GM21423 (cell line): ENCODE measurements at regions not wholly inside any gene's neighbourhood (a gene's known extent, or its start where the extent isn't known, plus 50 kb on each side); places are given as distances from the start of the nearest gene placed in this dataset.

ENCODE experiments used
- ATAC-seq: cut with Tn5 transposase; IDR thresholded peaks from one replicate; pipeline ENCODE4 v1.9.1; 2021; ENCODE audit warnings: mild to moderate bottlenecking, moderate library complexity; ENCODE audit not compliant: unreplicated experiment

DNA sequence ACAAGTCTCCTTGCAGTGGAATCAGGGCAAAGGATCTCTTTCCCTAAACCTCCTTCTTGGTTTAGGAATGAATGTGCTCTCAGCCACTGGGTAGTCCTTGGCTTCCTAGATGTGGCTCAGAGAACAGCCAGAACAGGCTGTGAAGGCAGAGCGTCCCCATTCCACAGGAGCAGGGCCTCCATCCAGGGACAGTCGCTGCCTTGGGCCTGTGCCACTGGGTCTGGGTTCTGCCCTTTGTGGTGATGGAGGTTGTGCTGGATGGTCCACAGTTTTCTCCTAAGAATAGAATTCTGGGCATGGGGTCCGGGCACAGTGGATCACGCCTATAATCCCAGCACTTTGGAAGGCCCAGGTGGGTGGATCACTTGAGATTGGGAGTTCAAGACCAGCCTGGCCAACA is 516.5 kb upstream of the RAB6C start:
- no peak for ATAC-seq

DNA sequence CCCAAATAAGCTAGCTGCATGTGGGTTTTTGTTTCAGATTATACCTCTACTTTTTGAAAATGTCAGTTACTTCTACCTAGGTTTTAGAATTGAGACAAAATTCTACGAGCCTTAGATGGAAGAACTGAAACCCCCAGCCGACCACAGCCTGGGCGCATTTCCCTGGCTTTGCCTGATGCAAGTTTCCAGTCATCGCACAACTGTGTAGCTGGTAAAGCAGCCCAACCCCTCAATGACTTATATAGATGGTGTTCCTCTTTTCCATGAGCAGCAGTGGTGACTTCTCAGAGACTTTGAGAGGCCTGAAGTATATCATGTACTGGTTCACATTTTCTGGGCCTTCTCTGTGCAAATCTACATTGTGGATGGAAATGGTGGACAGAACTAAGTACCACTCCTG is 515.4 kb upstream of the RAB6C start:
- ATAC-seq, result no peak

GRCh38 chr2:129464631-129465030 is 514.8 kb upstream of the RAB6C start:
- no peak for ATAC-seq

- no peak for ATAC-seq
Measured at GRCh38 chr2:129465045-129465444, 514.4 kb upstream of the RAB6C start.

DNA sequence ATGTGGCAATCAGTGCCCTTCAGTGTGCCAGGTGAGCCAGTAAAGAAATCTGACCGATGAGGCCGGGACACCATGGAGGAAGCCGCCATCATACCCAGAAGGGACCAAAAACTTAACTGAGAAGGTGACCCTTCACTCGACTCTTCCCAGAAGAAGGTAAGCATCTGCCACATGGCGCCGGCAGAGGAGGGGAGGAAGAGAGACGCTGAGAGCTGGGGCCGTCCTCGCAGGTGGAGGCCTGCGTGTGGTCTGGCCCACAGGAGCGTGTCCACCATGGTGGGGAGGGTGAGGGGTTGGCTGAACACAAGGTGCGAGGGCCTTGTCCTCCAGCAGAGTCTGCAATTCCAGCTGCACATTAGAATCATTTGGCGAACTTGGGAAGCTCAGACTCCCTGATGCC is 513.1 kb upstream of the RAB6C start:
- ATAC-seq, result no peak

DNA sequence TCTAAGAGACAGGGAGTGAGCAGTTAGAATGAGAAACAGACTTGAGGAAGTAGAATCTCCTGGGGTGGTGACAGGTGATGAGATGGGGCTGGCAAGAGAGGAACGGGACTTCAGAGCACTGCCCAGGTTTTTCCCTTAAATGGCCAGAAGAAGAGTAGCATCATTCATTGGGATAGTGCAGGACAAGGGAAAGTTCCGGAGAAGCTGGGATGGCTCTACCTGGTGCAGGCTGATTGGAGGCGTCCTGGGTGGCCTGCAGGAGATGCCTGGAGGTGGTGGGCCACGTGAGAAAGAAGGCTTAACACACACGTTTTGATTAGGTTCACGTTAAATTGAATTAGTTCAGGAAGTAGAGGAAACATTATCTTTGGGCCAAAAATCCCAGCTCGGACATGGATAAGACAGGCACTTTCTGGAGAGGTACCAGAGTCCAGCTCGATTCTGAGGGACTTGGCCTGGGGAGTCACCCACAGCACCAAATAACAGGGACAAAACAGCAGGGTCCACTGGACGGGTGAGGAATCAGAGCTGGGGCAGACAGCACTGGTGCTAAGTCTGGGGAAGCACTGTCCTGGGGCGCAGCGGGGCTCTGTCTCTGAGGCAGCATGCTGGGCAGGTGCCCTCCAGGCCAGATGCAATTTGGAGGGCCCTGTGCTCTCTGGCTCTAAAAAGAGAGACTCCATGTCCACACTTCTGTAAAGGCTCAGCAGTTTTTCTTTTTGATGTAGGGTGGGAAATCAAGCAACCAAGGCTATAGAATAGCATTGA is 512.3 kb upstream of the RAB6C start:
- no peak for ATAC-seq

DNA sequence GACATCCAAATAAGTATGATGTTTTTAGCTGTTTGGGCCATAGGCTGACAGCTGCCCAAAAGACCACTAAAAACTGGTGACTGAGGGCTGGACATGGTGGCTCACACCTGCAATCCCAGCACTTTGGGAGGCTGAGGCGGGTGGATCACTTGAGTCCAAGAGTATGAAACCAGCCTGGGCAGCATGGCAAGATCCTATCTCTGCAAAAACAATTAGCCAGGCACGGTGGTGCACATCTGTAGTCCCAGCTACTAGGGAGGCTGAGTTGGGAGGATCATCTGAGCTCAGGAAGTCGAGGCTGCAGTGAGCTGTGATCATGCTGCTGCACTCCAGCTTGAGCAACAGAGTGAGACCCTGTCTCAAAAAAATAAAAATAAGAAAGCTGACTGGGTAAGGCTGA is 511.5 kb upstream of the RAB6C start:
- no peak for ATAC-seq

DNA sequence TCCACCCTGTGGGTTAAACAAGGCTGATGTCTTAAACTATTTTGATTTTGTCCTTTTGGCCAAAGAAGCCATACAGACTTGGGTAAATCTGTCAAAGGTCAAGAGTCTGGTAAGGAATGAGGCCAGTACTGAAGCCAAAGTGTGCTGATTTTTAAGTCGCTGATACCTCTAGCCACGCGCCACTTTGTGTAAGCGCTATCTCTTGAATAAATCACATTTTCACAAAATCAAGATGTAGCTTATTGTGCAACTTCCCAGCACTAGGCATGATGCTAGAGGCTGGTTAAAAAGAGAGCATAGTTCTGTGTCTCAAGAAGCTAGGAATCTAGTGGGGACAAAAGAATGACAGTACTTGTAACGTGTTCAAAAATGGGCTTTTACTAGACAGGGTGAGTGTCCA is 510.6 kb upstream of the RAB6C start:
- no peak for ATAC-seq

DNA sequence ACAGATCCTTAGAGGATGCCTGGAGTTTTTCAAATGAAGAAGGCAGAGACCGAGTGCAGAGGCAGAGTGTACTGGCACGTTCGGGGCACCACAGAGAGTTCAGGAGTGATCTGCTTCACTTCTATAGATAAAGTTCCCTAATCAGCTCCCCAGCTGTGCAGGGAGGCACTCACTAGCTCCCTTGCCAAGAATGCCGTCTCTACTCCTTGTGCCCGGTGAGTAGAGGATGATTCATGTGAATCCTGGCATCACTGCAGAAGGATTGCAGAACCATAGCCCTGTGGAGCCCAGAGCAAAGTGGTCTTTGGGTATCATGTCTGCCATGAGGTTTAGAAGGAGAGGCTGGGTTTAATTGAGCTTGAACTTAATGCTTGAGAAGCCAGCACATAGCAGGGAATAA is 510.1 kb upstream of the RAB6C start:
- no peak for ATAC-seq

DNA sequence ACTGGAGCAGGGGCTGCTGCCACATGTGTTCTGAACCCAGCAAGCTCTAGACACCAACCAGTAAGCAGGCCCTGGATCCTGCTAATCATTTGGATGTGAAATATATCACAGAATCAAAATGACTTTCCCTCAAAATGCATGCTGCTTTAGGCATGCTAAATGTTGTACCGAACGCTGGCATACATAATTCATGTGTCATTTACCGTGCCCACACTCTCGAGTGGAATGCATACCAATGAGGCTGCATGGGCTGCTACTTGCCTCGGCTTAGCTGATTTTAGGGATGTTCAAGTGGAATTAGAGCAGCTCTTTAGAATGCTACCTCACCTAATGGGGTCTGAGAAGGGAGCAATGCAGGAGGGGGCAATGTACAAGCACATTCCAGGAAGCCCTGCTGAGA is 509.6 kb upstream of the RAB6C start:
- ATAC-seq, result no peak

DNA sequence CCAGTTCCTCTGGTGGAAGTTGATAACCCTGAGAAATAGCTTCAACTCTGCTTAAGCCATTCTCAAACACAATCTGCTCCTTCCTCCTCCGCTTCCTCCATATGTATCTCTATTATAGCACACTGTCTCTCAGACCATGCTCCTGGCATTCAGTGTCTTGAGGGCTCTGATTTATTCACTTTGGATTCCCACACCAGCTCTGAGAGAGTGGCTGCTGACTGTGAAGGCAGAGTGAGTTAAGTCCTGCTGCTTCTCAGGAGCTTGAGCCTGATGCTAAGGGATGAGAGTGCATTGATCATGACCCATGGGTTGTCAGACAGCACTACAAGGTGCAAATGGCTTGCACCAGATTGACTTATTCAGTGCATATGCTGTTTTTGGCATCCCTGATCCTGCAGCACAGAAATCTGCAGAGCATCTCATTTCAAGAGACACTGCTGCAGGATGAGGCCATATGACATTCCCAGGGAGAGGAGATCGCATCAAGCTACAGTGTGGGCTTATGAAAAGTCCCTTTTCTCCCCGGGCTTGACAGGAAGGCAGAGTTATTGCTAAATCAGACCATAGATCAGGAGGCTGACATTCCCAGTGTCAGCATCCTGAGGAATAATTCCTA is 500.5 kb upstream of the RAB6C start:
- no peak for ATAC-seq

GRCh38 chr2:129479892-129480291 is 499.6 kb upstream of the RAB6C start:
- no peak for ATAC-seq

GRCh38 chr2:129480790-129481189 is 498.7 kb upstream of the RAB6C start:
- ATAC-seq, result no peak

DNA sequence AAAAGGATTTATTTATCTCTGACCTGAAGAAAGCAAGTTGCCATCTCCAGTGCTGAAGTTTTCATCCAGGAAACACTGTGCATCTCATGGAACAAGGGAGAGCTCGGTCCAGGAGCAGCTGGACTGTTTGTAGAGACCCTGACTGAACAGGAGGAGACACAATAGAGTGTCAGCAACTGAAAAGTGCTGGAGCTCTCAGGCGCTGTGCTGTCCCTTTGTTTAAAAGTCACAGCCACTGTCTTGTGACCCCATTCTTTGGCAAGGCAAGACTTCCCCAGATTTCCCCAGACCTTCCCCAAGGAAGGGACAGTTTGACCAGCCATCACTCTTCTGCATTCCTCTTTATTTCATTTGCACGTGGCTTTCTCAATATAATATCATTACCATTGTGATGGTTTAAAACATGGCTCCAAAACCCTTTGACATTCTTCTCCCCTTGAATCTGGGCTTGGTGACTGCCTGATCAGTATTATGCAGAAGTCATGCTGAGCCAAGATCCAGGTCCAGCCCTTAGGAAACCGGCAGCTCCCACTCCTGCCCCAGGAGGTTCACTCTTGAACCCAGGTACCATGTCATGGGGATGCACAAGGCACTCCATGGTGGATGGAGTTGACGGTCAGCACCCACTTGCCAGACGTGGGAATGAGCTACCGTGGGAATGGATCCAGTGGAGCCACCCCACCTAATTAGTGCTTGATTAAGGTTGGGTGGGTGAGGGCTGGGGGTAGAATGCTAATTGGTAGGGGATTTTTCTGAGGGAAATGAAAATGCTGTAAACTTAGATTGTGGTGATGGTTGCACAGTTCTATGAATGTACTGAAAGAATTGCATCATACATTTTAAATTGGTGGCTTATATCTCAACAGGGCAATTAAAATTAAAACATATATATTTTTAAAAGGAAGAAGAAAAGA is 497.9 kb upstream of the RAB6C start:
- no peak for ATAC-seq

DNA sequence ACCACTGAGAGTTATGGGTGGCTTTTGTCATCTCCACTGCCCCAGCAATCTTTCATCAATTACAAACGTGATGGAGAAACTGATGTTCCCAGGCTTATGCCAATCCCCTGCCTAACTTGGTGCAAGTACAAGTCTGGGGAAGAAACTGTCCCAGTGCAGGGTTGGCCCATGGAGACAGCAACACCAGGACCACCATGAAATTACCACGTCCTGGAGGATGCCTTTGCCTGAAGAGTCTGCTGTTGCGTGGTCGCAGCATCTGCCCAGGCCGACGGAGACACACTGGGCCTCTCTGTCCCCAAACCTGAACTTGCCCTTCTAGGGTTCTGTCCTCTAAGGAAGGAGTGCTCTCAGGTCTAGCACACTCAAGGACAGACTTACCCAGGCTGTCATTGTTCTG is 496.8 kb upstream of the RAB6C start:
- ATAC-seq, result no peak

DNA sequence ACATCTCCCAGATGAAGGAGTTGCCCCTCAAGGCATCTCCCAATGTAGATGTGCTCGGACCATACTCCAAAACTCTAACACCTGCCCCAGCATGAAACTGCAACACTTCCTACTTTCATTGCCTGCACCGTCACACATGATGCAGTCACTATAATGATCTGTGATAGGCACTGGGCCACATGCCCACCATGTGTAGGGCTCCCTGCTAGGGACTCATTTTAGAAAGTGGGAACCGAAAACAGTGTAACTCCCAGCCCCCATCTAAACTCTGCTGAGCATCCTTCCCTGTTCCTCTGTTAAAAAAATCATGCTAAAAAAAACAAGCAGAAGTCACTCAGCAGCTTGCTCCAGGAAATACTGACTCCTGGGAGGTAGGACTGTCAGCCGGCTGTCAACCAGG is 496.1 kb upstream of the RAB6C start:
- peak; percentile 93 for ATAC-seq

DNA sequence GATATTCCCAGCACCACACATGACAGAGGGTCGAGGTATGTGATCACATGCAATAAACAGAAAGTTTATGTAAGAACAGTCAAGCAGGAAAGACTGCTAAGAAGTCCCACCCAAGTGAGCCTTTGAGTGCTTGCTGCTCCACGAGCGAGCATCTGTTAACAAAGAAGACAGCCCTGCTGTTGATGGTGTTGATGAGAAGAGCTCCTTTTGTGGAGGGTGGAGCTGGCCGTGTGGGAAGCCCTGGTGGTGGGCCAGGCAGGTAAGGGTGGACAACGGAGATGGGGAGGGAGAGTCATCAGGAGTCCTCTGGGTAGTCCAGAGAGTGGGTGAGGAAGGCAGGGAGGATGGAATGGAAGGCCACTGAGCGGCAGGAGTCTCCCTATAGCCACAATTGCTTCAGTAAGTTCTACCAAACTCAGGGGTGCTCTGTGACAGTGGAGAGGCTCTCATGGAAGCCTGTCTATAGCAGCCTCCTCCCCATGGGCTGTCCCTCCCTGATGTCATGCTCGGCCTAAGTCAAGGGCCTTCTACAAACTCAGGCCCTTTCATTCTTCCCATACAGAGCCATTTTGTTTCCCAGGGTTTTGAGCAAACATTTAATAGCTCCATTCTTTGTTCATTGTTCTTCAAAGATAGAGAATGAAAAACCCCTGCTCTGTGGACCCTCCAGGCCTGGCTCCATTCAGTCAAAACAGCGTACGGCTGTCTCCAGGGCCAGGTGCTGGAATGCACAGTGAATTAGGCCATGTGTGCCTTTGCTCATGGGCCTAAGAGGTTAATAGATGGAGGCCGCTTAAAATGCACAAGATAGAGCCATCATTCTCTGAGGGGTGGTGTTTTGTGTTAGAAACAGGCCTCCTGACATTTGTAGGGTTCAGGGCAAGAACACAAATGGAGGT is 494.2 kb upstream of the RAB6C start:
- ATAC-seq, result no peak

DNA sequence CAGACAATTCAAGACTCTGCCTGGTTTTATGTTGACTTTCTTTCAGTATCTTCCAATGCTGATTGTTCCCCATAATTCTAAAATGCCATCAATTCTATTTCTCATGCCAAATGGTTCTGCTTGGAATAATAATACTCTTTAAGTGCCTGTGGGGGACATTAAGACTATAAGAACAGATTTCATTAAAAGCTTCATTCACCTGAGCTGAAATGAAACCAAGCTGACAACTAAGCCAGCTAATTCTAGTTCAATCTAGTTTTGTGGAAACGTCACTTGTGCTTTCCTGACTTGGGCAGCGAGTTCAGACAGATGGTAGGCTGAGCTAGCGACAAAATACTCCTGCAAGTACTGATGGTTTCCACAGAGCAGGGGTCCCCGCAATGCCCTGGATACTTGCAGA is 491.1 kb upstream of the RAB6C start:
- ATAC-seq, result no peak

- ATAC-seq, result no peak
Measured at GRCh38 chr2:129490641-129491040, 488.8 kb upstream of the RAB6C start.

DNA sequence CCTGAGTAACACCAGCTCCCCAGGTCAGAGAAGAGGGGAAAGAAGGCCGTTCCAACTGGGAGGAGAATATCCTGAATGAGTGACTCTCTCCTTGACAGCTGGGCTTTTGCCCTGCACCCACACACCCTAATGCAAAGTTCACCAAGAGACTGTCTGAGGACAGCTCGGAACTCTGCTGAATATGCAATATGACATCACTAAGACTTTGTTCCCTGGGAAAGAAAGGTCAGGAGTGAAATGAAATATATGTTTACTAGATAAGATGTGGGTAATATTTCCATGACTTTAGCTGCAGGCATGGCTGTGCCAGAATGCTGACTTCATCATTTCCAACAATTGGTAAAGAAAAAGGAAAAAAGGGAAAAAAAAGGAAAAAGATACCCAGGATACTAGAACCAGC is 488.2 kb upstream of the RAB6C start:
- no peak for ATAC-seq

GRCh38 chr2:129492548-129492947 is 486.9 kb upstream of the RAB6C start:
- ATAC-seq, result no peak
